Uterus (tissue), 3 donors: ENCODE measurements at regions not wholly inside any gene's neighbourhood (a gene's known extent, or its start where the extent isn't known, plus 50 kb on each side); places are given as distances from the start of the nearest gene placed in this dataset.

Experiments used
- DNase-seq, 2 donors: peaks; one replicate each; pipeline ENCODE4 v3.0.0-alpha.2; 2019 to 2020
- H3K27ac ChIP-seq, 2 donors: fragments of 200-600 bp; sonication (generic); 1 replicate in 1 of 2; 2 replicates in 1 of 2; pipeline ENCODE4 v1.5.1; 2016 to 2018
- H3K27me3 ChIP-seq, 2 donors: fragments of 200-600 bp; sonication (generic); one replicate each; pipeline ENCODE4 v1.5.1; 2018 to 2019; ENCODE audit warnings: control low read depth in 1 of 2
- H3K36me3 ChIP-seq, 2 donors: fragments of 200-600 bp; sonication (generic); one replicate each; pipeline ENCODE4 v1.5.1; 2019; ENCODE audit warnings: control low read depth in 1 of 2
- H3K4me1 ChIP-seq, 2 donors: fragments of 200-600 bp; sonication (generic); one replicate each; pipeline ENCODE4 v1.5.1; 2018 to 2019; ENCODE audit warnings: control low read depth in 1 of 2
- H3K4me3 ChIP-seq, 2 donors: fragments of 200-600 bp; sonication (generic); 1 replicate in 1 of 2; 2 replicates in 1 of 2; pipeline ENCODE4 v1.5.1; 2018 to 2019; ENCODE audit warnings: mild to moderate bottlenecking in 1 of 2
- H3K9me3 ChIP-seq, 2 donors: fragments of 200-600 bp; sonication (generic); one replicate each; pipeline ENCODE4 v1.5.1; 2019; ENCODE audit warnings: control low read depth in 1 of 2
- POLR2A ChIP-seq, 2 donors: fragments of 450-650 bp; IDR thresholded peaks; one replicate each; pipeline ENCODE4 v1.6.1; 2016; ENCODE audit warnings: antibody characterized with exemption in 2 of 2, mild to moderate bottlenecking in 1 of 2, moderate library complexity in 1 of 2
- intact Hi-C: fragments of 100-400 bp; cut with DNase I; formaldehyde crosslinking; loops from one replicate; pipeline ENCODE4 v1.15.1; 2023; ENCODE audit warnings: low total_unique reads
- TF ChIP-seq, protein P1 (sequence below), 4 experiments: fragments of 200-600 bp in 2 of 4; fragments of 450-650 bp in 2 of 4; sonication (generic) in 2 of 4; IDR thresholded peaks; one replicate each; pipeline ENCODE4 v1.5.1; 2016 to 2019; ENCODE audit warnings: antibody characterized with exemption in 4 of 4, mild to moderate bottlenecking in 2 of 4, moderate library complexity in 1 of 4
- donor health status: DM: yes; HTN: yes; CAD: no.

DNA sequence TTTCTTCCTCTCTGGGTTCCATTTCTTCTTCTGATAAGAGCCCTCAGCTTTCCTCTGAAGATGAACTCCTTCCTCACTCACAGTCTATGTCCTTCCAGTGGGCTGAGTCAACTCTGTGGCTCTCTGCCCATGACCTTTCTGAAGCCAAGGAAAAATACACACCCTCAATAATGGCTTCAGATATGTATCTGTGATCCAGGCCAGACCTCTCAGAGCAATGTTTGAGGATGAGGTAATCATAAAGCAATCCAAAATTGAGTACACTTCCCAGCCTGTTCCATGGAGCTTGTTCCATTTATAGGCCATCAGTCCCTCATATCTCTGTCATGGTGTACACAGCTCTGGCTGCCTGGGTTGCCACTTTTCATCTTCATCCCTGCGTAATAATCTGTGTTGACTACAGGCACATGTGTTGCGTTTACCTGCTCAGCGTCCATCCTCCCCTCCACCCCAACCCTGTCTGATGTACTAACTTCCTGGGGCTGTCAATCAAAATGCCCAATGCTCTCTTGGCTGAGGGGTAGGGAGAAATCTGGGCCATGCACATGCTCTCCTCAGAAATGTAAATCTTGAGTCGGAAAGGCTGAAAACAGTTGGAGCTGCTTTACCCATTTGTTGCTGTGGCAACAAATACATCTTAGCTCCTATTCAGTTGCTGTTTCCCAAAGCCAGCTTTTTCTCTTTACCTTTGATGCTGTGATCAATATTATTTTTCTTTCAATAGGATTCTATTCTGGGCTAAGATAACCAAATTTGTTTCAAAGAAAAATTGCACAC lies 377.8 kb upstream of the TMEM132C start:
- no peaks in the 10 kb centered on the region for H3K4me1 ChIP-seq
- H3K36me3 ChIP-seq = no peaks in the 10 kb centered on the region
- no peaks in the 10 kb centered on the region for H3K9me3 ChIP-seq
- intact Hi-C loops = no loop called here
- TF ChIP-seq, protein P1, sequence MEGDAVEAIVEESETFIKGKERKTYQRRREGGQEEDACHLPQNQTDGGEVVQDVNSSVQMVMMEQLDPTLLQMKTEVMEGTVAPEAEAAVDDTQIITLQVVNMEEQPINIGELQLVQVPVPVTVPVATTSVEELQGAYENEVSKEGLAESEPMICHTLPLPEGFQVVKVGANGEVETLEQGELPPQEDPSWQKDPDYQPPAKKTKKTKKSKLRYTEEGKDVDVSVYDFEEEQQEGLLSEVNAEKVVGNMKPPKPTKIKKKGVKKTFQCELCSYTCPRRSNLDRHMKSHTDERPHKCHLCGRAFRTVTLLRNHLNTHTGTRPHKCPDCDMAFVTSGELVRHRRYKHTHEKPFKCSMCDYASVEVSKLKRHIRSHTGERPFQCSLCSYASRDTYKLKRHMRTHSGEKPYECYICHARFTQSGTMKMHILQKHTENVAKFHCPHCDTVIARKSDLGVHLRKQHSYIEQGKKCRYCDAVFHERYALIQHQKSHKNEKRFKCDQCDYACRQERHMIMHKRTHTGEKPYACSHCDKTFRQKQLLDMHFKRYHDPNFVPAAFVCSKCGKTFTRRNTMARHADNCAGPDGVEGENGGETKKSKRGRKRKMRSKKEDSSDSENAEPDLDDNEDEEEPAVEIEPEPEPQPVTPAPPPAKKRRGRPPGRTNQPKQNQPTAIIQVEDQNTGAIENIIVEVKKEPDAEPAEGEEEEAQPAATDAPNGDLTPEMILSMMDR (IDR thresholded peaks at IDR 0.05) = no peak
- no peak for TF ChIP-seq POLR2A (IDR thresholded peaks at IDR 0.05)
- DNase-seq = peak in 1 of 2 donors; percentile 40
- H3K27me3 ChIP-seq = no peaks in the 10 kb centered on the region
- H3K4me3 ChIP-seq = no peak overlapping the region
- H3K27ac ChIP-seq = peak overlapping the region in 1 of 2 donors; percentile 40

DNA sequence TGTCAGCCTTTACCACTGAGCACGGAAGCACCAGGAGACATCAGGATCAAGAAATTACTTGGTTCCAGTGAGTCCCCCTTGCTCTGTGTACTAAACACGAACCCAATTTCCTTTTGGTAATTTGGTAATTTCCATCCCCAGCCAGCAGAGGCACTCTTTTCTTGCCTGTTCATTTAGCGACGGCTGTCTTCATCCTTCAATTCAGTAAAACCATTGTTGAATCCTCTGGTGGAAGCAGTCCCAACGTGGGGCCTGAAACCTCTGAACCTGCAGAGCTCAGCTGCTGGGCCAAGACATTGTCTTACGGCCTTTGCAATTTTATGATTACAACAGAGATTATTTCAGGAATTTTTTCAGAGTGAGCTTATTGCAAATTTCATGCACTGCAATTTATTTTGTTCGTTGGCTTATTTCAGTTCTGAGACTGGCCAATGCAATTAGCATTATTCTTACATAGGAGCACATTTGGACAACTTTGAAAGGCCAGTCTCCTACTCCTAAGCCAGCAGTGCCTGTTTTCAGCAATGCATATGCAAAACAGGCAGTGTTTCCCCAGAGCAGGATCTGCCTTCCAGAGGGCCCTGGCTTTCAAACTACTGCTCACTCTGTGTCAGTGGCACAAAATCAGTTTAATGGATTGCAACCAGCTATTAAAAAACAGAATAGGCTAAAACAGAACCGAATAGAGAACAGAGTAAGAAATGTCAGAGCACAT lies 372.9 kb upstream of the TMEM132C start:
- Histone ChIP-seq H3K9me3 (no peaks in the 10 kb centered on the region), H3K27ac (no peak overlapping the region), H3K4me1 (no peaks in the 10 kb centered on the region), H3K27me3 (no peaks in the 10 kb centered on the region), H3K4me3 (no peak overlapping the region), H3K36me3 (no peaks in the 10 kb centered on the region)
- intact Hi-C loops = no loop called here
- TF ChIP-seq, protein P1 (IDR thresholded peaks at IDR 0.05) = no peak
- no peak for TF ChIP-seq POLR2A (IDR thresholded peaks at IDR 0.05)
- DNase-seq = no peak

DNA sequence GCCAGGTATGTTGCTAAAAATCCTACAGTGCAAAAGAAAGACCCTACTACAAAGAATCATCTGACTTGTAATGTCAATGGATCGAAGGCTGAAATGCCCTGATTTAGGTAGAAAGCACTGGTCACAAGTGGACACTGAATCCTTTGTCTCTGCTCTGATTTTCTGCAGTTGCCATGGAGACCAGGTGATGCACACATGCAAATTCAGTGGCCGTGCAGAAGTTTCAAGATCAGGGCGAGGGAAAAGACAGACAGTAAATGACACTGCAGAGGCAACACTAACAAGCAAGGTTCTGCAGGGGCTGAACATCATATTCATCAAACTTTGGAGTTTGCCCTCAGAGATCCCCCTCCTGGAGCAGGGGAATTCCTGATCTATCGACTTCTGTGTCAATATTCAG lies 370.3 kb upstream of the TMEM132C start:
- intact Hi-C loops = no loop called here
- TF ChIP-seq POLR2A (IDR thresholded peaks at IDR 0.05) = no peak
- TF ChIP-seq, protein P1 (IDR thresholded peaks at IDR 0.05) = no peak
- H3K4me1 ChIP-seq = no peaks in the 10 kb centered on the region
- no peaks in the 10 kb centered on the region for H3K9me3 ChIP-seq
- DNase-seq = no peak
- H3K36me3 ChIP-seq = no peaks in the 10 kb centered on the region
- no peak overlapping the region for H3K27ac ChIP-seq
- no peaks in the 10 kb centered on the region for H3K27me3 ChIP-seq
- H3K4me3 ChIP-seq = no peak overlapping the region

DNA sequence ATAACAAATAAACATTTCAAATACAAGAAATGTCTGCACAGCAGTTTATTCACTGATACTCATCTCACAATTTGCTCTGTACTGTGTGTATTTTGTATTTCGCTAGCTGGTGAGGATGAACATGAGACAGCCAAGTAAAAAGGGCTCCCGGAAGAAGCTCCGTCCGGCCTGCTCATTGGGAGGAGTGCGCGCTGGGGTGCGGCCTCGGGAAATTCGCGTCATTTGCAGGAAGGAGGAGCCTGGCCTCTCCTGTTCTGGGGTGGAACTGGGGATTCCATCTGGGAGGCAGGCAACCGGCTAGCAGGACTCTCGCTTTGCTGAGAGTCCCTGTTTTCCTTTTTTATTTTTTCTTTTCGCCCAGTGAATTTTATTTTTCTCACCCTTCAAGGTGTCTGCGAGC lies 368.4 kb upstream of the TMEM132C start:
- no peak for TF ChIP-seq POLR2A (IDR thresholded peaks at IDR 0.05)
- Histone ChIP-seq H3K4me3 (no peak overlapping the region), H3K36me3 (no peaks in the 10 kb centered on the region), H3K4me1 (no peaks in the 10 kb centered on the region), H3K9me3 (no peaks in the 10 kb centered on the region), H3K27me3 (no peaks in the 10 kb centered on the region), H3K27ac (no peak overlapping the region)
- intact Hi-C loops = no loop called here
- DNase-seq = no peak

DNA sequence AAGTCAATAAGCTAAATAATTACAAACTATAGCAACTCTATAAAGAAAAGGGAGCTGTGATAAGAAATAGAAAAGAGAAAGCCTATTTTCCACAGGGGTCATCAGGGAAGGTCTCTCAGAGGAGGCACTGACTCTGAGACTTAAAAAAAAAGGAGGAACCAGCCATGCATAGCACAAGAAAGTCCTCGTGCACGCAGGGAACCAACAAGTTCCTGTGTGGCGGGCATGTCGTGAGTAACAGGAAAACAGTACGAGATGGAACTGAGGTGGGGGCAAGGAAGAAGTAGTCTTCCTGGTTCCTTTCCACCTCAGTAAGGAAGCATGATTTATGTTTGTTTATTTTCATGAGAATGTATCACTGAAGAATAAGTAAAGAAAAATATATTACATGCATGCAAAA lies 367.0 kb upstream of the TMEM132C start:
- no peak for DNase-seq
- H3K27me3 ChIP-seq = no peaks in the 10 kb centered on the region
- H3K27ac ChIP-seq = no peak overlapping the region
- no peaks in the 10 kb centered on the region for H3K4me1 ChIP-seq
- intact Hi-C loops = no loop called here
- no peaks in the 10 kb centered on the region for H3K36me3 ChIP-seq
- H3K4me3 ChIP-seq = no peak overlapping the region
- H3K9me3 ChIP-seq = no peaks in the 10 kb centered on the region
- TF ChIP-seq, protein P1 (IDR thresholded peaks at IDR 0.05) = no peak
- TF ChIP-seq POLR2A (IDR thresholded peaks at IDR 0.05) = no peak
